H1 (cell line): ENCODE measurements at regions not wholly inside any gene's neighbourhood (a gene's known extent, or its start where the extent isn't known, plus 50 kb on each side); places are given as distances from the start of the nearest gene placed in this dataset.
A peak's percentile ranks its signal among the peaks of the same experiment; 100 is the strongest.

Experiments used
- CTCF ChIA-PET: fragments of 300-600 bp; sonication (Branson Sonifier 250); formaldehyde crosslinking; loops from one replicate; lab custom pipeline; 2021; ENCODE audit not compliant: partially characterized antibody; lab: Charles Lee
- POLR2A ChIA-PET: fragments of 300-600 bp; sonication (Branson Sonifier 250); formaldehyde crosslinking; loops from one replicate; lab custom pipeline; 2021; ENCODE audit warnings: inconsistent platforms; ENCODE audit not compliant: partially characterized antibody; lab: Charles Lee
- DNase-seq, 2 experiments: peaks; one replicate each; pipeline versions ENCODE4 v3.0.0 to v3.0.0-alpha.2; 2010 to 2022; ENCODE audit warnings: low spot score in 2 of 2, low read depth in 1 of 2, mixed read lengths in 1 of 2
- FAIRE-seq: peaks from 2 replicates; lab custom pipeline; 2011; peaks lifted over from hg19 to GRCh38; lab: Jason Lieb, UNC
- H2AFZ ChIP-seq: 2 replicates; pipeline ENCODE4 v1.8.1; 2012; ENCODE audit warnings: low read length, inconsistent platforms
- H2AK5ac ChIP-seq: 2 replicates; pipeline ENCODE4 v1.6.1; 2013; ENCODE audit warnings: low read depth, low read length
- H2BK120ac ChIP-seq: replicated peaks from 2 replicates; pipeline ENCODE3; 2013; ENCODE audit warnings: low read depth, low read length, inconsistent platforms
- H2BK12ac ChIP-seq: 2 replicates; pipeline ENCODE4 v1.6.1; 2013; ENCODE audit warnings: low read depth, low read length
- H2BK15ac ChIP-seq: 2 replicates; pipeline ENCODE4 v1.6.1; 2013; ENCODE audit warnings: low read length
- H2BK20ac ChIP-seq: 2 replicates; pipeline ENCODE4 v1.6.1; 2013; ENCODE audit warnings: low read length
- H2BK5ac ChIP-seq: 2 replicates; pipeline ENCODE4 v1.6.1; 2013; ENCODE audit warnings: low read depth, low read length
- H3K14ac ChIP-seq: 2 replicates; pipeline ENCODE4 v1.6.1; 2013; ENCODE audit warnings: inconsistent platforms; ENCODE audit not compliant: insufficient read length
- H3K18ac ChIP-seq: 2 replicates; pipeline ENCODE4 v1.6.1; 2013; ENCODE audit warnings: low read length; ENCODE audit errors: extremely low read depth
- H3K23ac ChIP-seq: 2 replicates; pipeline ENCODE4 v1.6.1; 2013; ENCODE audit warnings: inconsistent platforms; ENCODE audit not compliant: insufficient read length
- H3K23me2 ChIP-seq: 2 replicates; pipeline ENCODE4 v1.6.1; 2013; ENCODE audit warnings: low read depth, low read length
- H3K27ac ChIP-seq: 2 replicates; pipeline ENCODE4 v1.6.1; 2011; ENCODE audit warnings: low read depth, low read length, inconsistent platforms
- H3K27me3 ChIP-seq, 4 experiments: replicated peaks in 1 of 4; 1 replicate in 1 of 4; 2 replicates in 3 of 4; pipeline versions ENCODE4 v1.6.1 to v1.8.1; 2011 to 2013; ENCODE audit warnings: low read length in 3 of 4, mild to moderate bottlenecking in 3 of 4, inconsistent platforms in 2 of 4, mixed read lengths in 2 of 4, moderate library complexity in 1 of 4; ENCODE audit not compliant: control insufficient read depth in 3 of 4, insufficient read depth in 3 of 4; ENCODE audit errors: extremely low read depth in 1 of 4
- H3K36me3 ChIP-seq, 4 experiments: 2 replicates each; pipeline versions ENCODE4 v1.6.1 to v1.8.1; 2011 to 2013; ENCODE audit warnings: mild to moderate bottlenecking in 4 of 4, low read length in 3 of 4, moderate library complexity in 2 of 4, control low read depth in 1 of 4, inconsistent platforms in 1 of 4; ENCODE audit not compliant: insufficient read depth in 4 of 4, control insufficient read depth in 2 of 4
- H3K4ac ChIP-seq: replicated peaks from 2 replicates; pipeline ENCODE3; 2013; ENCODE audit warnings: low read length, low read depth, mixed read lengths, inconsistent platforms; ENCODE audit not compliant: insufficient read length
- H3K4me1 ChIP-seq, 4 experiments: replicated peaks in 1 of 4; 1 replicate in 1 of 4; 2 replicates in 3 of 4; pipeline versions ENCODE4 v1.6.1 to v1.8.1; 2011 to 2013; ENCODE audit warnings: low read length in 3 of 4, inconsistent platforms in 2 of 4, mixed read lengths in 1 of 4; ENCODE audit not compliant: insufficient read depth in 4 of 4, control insufficient read depth in 3 of 4
- H3K4me2 ChIP-seq, 2 experiments: 2 replicates each; pipeline versions ENCODE4 v1.6.1 to v1.8.1; 2011 to 2013; ENCODE audit warnings: low read depth in 2 of 2, low read length in 2 of 2, control low read depth in 1 of 2, inconsistent platforms in 1 of 2, mild to moderate bottlenecking in 1 of 2; ENCODE audit not compliant: insufficient read depth in 1 of 2
- H3K4me3 ChIP-seq, 4 experiments: fragments of 200-600, 300-600 bp in 1 of 4; sonication (generic), shearing (Covaris generic), sonication (Bioruptor Twin) in 1 of 4; 2 replicates each; pipeline versions ENCODE4 v1.5.1 to v1.8.1; 2011 to 2016; ENCODE audit warnings: low read length in 4 of 4, low read depth in 3 of 4, control low read depth in 2 of 4, inconsistent platforms in 2 of 4, mild to moderate bottlenecking in 2 of 4, mixed read lengths in 1 of 4, moderate library complexity in 1 of 4; ENCODE audit not compliant: insufficient read depth in 2 of 4; ENCODE audit errors: extremely low read depth in 1 of 4
- H3K56ac ChIP-seq: replicated peaks from 2 replicates; pipeline ENCODE3; 2013; ENCODE audit warnings: low read depth, mild to moderate bottlenecking, mixed read lengths, low read length, inconsistent platforms; ENCODE audit not compliant: insufficient read length
- H3K79me1 ChIP-seq: 2 replicates; pipeline ENCODE4 v1.6.1; 2013; ENCODE audit warnings: low read depth, low read length, control low read depth
- H3K79me2 ChIP-seq, 2 experiments: 2 replicates each; pipeline versions ENCODE4 v1.6.1 to v1.8.1; 2012 to 2013; ENCODE audit warnings: low read length in 2 of 2, mild to moderate bottlenecking in 2 of 2, inconsistent platforms in 1 of 2; ENCODE audit not compliant: insufficient read depth in 2 of 2, control insufficient read depth in 1 of 2
- H3K9ac ChIP-seq, 4 experiments: replicated peaks in 1 of 4; 1 replicate in 1 of 4; 2 replicates in 3 of 4; pipeline versions ENCODE4 v1.6.1 to v1.8.1; 2011 to 2013; ENCODE audit warnings: low read depth in 3 of 4, low read length in 3 of 4, control low read depth in 2 of 4, mild to moderate bottlenecking in 2 of 4, moderate library complexity in 2 of 4, inconsistent platforms in 1 of 4; ENCODE audit errors: extremely low read depth in 1 of 4
- H3K9me3 ChIP-seq, 2 experiments: 2 replicates each; pipeline versions ENCODE4 v1.6.1 to v1.8.1; 2012 to 2013; ENCODE audit warnings: mild to moderate bottlenecking in 2 of 2, moderate library complexity in 2 of 2, control low read depth in 1 of 2, inconsistent platforms in 1 of 2, low read depth in 1 of 2, low read length in 1 of 2, mixed read lengths in 1 of 2; ENCODE audit not compliant: insufficient read depth in 2 of 2
- H4K20me1 ChIP-seq, 2 experiments: replicated peaks in 1 of 2; 2 replicates each; pipeline versions ENCODE3 to v1.8.1; 2011 to 2013; ENCODE audit warnings: inconsistent platforms in 2 of 2, low read length in 2 of 2, mild to moderate bottlenecking in 1 of 2; ENCODE audit not compliant: insufficient read depth in 2 of 2, control insufficient read depth in 1 of 2
- H4K5ac ChIP-seq: 2 replicates; pipeline ENCODE4 v1.6.1; 2013; ENCODE audit warnings: low read length, low read depth, mixed read lengths, inconsistent platforms; ENCODE audit not compliant: insufficient read length
- H4K8ac ChIP-seq: 2 replicates; pipeline ENCODE4 v1.8.0; 2013; ENCODE audit warnings: mild to moderate bottlenecking, moderate library complexity, low read length, inconsistent platforms; ENCODE audit not compliant: insufficient read depth; ENCODE audit errors: extremely low read depth
- H4K91ac ChIP-seq: replicated peaks from 2 replicates; pipeline ENCODE3; 2013; ENCODE audit warnings: low read length, mixed read lengths, inconsistent platforms; ENCODE audit not compliant: insufficient read length
- BACH1 ChIP-seq: IDR thresholded peaks from 2 replicates; pipeline ENCODE4 v1.6.1; 2012; ENCODE audit warnings: low read length, improper control_type of control experiment
- MAFK ChIP-seq: IDR thresholded peaks from 2 replicates; pipeline ENCODE4 v1.6.1; 2012; ENCODE audit warnings: low read depth, mild to moderate bottlenecking, improper control_type of control experiment, low read length
- TEAD4 ChIP-seq: IDR thresholded peaks from 2 replicates; pipeline ENCODE4 v1.6.1; 2012; ENCODE audit warnings: low read depth, low read length, inconsistent platforms, mixed read lengths
- WGBS, 2 experiments: shearing (Covaris generic) in 1 of 2; methylation state at CpG; one replicate each; pipeline versions ENCODE4 v1.1.6 to v1.1.7; 2013 to 2015; ENCODE audit warnings: low lambda C conversion rate in 2 of 2, mixed read lengths in 2 of 2, inconsistent platforms in 1 of 2, low coverage in 1 of 2, missing lambda C conversion rate in 1 of 2; ENCODE audit not compliant: insufficient replicate concordance in 2 of 2, insufficient coverage in 1 of 2, insufficient read length in 1 of 2; ENCODE audit errors: extremely low coverage in 1 of 2, missing lambda C conversion rate in 1 of 2; 5-methylcytosine and 5-hydroxymethylcytosine counted together

GRCh38 chr4:74682567-74683359, 111.6 kb downstream of the BTC start:
- Histone ChIP-seq H3K18ac (no peak overlapping the region; the same call in 1 of the 2 replicates), H3K4me1 (no peaks in the 10 kb centered on the region; a peak in 1 of 7 replicates), H3K36me3 (no peaks in the 10 kb centered on the region), H3K4me3 (no peak overlapping the region), H4K8ac (no peak overlapping the region), H2BK15ac (peak overlapping the region; percentile 92; the same call in 1 of the 2 replicates), H3K27me3 (no peaks in the 10 kb centered on the region), H4K20me1 (no peaks in the 10 kb centered on the region), H3K14ac (no peak overlapping the region), H3K9me3 (no peaks in the 10 kb centered on the region), H3K4ac (no peak overlapping the region), H3K9ac (no peak overlapping the region), H2BK5ac (0 out of 2 replicates have a peak overlapping the region, but pooled peaks have one; percentile 39), H3K56ac (no peak overlapping the region), H3K23me2 (no peaks in the 10 kb centered on the region), H3K27ac (no peak overlapping the region), H2BK120ac (no peak overlapping the region), H3K23ac (no peak overlapping the region), H3K4me2 (no peak overlapping the region), H2AFZ (peak overlapping the region; percentile 93; the same call in 1 of the 2 replicates), H2BK12ac (0 out of 2 replicates have a peak overlapping the region, but pooled peaks have one; percentile 19), H2BK20ac (peak overlapping the region; percentile 29; the same call in 1 of the 2 replicates), H3K79me2 (no peaks in the 10 kb centered on the region), H4K5ac (no peak overlapping the region), H2AK5ac (no peak overlapping the region), H3K79me1 (no peaks in the 10 kb centered on the region), H4K91ac (no peak overlapping the region)
- ChIA-PET CTCF (no interaction called here), POLR2A (no interaction called here)
- no peak for FAIRE-seq
- 85% methylated on average over 2 of the region's 2 CpGs; no CpG with 5 or more reads in 1 of the 2 experiments for WGBS, 2 experiments
- TF ChIP-seq BACH1 = peak; percentile 98
- TF ChIP-seq MAFK = peak; percentile 90
- TF ChIP-seq TEAD4 = no peak
- no peak for DNase-seq
